Endothelial cell of umbilical vein (primary cell): ENCODE measurements at regions not wholly inside any gene's neighbourhood (a gene's known extent, or its start where the extent isn't known, plus 50 kb on each side); places are given as distances from the start of the nearest gene placed in this dataset.

ENCODE experiments used
- CTCF ChIP-seq, 2 donors: IDR thresholded peaks; 1 replicate in 1 of 2; 2 replicates in 1 of 2; pipeline ENCODE4 v1.5.1; 2011; ENCODE audit warnings: low read length in 2 of 2, mild to moderate bottlenecking in 2 of 2, moderate library complexity in 2 of 2, control low read depth in 1 of 2, inconsistent platforms in 1 of 2, low read depth in 1 of 2; ENCODE audit not compliant: insufficient read depth in 1 of 2; ENCODE audit errors: extremely low read depth in 1 of 2
- EZH2 ChIP-seq: IDR thresholded peaks from 2 replicates; pipeline ENCODE4 v1.6.1; 2012; ENCODE audit warnings: borderline replicate concordance, low read depth, mild to moderate bottlenecking, moderate library complexity, low read length, inconsistent platforms; ENCODE audit not compliant: severe bottlenecking
- JUN ChIP-seq: IDR thresholded peaks from 2 replicates; pipeline ENCODE4 v1.6.1; 2011; ENCODE audit warnings: borderline replicate concordance, low read depth; ENCODE audit not compliant: insufficient read length, insufficient read depth

GRCh38 chr22:49191506-49191980 lies 636.1 kb downstream of the BRD1 start:
- TF ChIP-seq CTCF (IDR thresholded peaks at IDR 0.05; ENCODE audit: extremely low read depth in 1 of 2, insufficient read depth in 1 of 2, low read depth in 1 of 2, low read length in 2 of 2): no peak
- TF ChIP-seq EZH2: no peak
- no peak for TF ChIP-seq JUN
